ENCODE measurements at regions not wholly inside any gene's neighbourhood (a gene's known extent, or its start where the extent isn't known, plus 50 kb on each side); places are given as distances from the start of the nearest gene placed in this dataset.

GRCh38 chr13:62137629-62138405 lies 722.2 kb upstream of the PCDH20 start:
- ChIA-PET POLR2A (no interaction called here), CTCF (interaction anchor here (1.2 kb wide), 1 partner anchor 32 kb away, joined by 3 read pairs; no protein-coding TSS in a partner anchor), SMC1A (ENCODE audit: uncharacterized antibody, unreplicated experiment) (interaction anchor here (3.7 kb wide), 1 partner anchor 17 kb away, joined by 12 read pairs; no protein-coding TSS in a partner anchor), RAD21 (ENCODE audit: unreplicated experiment) (no interaction called here)
- Histone ChIP-seq H2AFZ (ENCODE audit: control insufficient read depth, low read depth, low read length) (no peak overlapping the region), H3K79me2 (ENCODE audit: control insufficient read depth, insufficient read depth, low read length) (no peaks in the 10 kb centered on the region), H3K27ac (ENCODE audit: control insufficient read depth, insufficient read depth) (no peak overlapping the region), H3K4me2 (ENCODE audit: control insufficient read depth, insufficient read depth) (no peak overlapping the region), H3K4me3 (no peak overlapping the region), H4K20me1 (ENCODE audit: control insufficient read depth, insufficient read depth) (no peaks in the 10 kb centered on the region), H3K27me3 (replicated peaks in 1 of 2; ENCODE audit: control insufficient read depth in 2 of 2, insufficient read depth in 2 of 2, low read length in 1 of 2) (no peaks in the 10 kb centered on the region), H3K4me1 (ENCODE audit: control insufficient read depth, insufficient read depth, low read length) (no peaks in the 10 kb centered on the region), H3K36me3 (ENCODE audit: control insufficient read depth in 2 of 2, insufficient read depth in 2 of 2, low read length in 1 of 2) (no peaks in the 10 kb centered on the region), H3K9ac (ENCODE audit: control insufficient read depth, insufficient read depth, low read length) (no peak overlapping the region), H3K9me3 (replicated peaks; ENCODE audit: control insufficient read depth, insufficient read depth, low read length) (no peaks in the 10 kb centered on the region; the same call in 1 of the 3 replicates)
- 43% methylated on average over 2 of the region's 2 CpGs for WGBS (ENCODE audit: insufficient coverage, insufficient replicate concordance, low lambda C conversion rate, missing lambda C conversion rate)
- TF ChIP-seq KLF5 (IDR thresholded peaks at IDR 0.05; ENCODE audit: partially characterized antibody) (no peak), BCL11A (IDR thresholded peaks at IDR 0.05; ENCODE audit: low read depth, low read length) (no peak), BCL3 (IDR thresholded peaks at IDR 0.05; ENCODE audit: borderline replicate concordance, insufficient read depth, low read depth, low read length, poor library complexity, severe bottlenecking) (no peak), SUZ12 (IDR thresholded peaks at IDR 0.05; ENCODE audit: unreplicated experiment) (no peak), SMC3 (IDR thresholded peaks at IDR 0.05; ENCODE audit: borderline replicate concordance, low read length) (no peak), JUNB (IDR thresholded peaks at IDR 0.05) (no peak), RAD51 (IDR thresholded peaks at IDR 0.05) (no peak), MLLT1 (IDR thresholded peaks at IDR 0.05) (no peak)
- in situ Hi-C loops (cut with MboI), result no loop called here
- no peak for ATAC-seq
- FAIRE-seq, result no peak
- BruUV-seq (replicated peaks), result no TSS peak
- intact Hi-C loops (cut with micrococcal nuclease; ENCODE audit: unreplicated experiment), result no loop called here
- no peak for DNase-seq (ENCODE audit: low read depth, low spot score)
